ENCODE measurements at regions not wholly inside any gene's neighbourhood (a gene's known extent, or its start where the extent isn't known, plus 50 kb on each side); places are given as distances from the start of the nearest gene placed in this dataset.

GRCh38 chr2:176556373-176556772 is 287.1 kb downstream of the MTX2 start:
- TF ChIP-seq MAX (IDR thresholded peaks at IDR 0.05), result no peak
- no peak for TF ChIP-seq RAD21 (IDR thresholded peaks at IDR 0.05; ENCODE audit: low read depth)
- no peak for TF ChIP-seq CEBPB (IDR thresholded peaks at IDR 0.05)
- TF ChIP-seq FOXM1 (IDR thresholded peaks at IDR 0.05; ENCODE audit: borderline replicate concordance, low read depth), result no peak
- no peak for TF ChIP-seq ZBTB7A (IDR thresholded peaks at IDR 0.05; ENCODE audit: low read depth)
- no peak for TF ChIP-seq REST (IDR thresholded peaks at IDR 0.05; ENCODE audit: low read depth)
- TF ChIP-seq USF1 (IDR thresholded peaks at IDR 0.05), result no peak
- TF ChIP-seq NFIC (IDR thresholded peaks at IDR 0.05), result no peak
